MV-4-11 (cell line): ENCODE measurements at regions not wholly inside any gene's neighbourhood (a gene's known extent, or its start where the extent isn't known, plus 50 kb on each side); places are given as distances from the start of the nearest gene placed in this dataset.

Experiments
- DNase-seq: peaks from one replicate; lab custom pipeline; 2025; lab: John Stamatoyannopoulos, UW

- no peak for DNase-seq
Observed at GRCh38 chr9:113741886-113742854, 133.9 kb upstream of the ZNF618 start.

GRCh38 chr9:113742878-113743277 lies 133.2 kb upstream of the ZNF618 start:
- DNase-seq: no peak

- no peak for DNase-seq
Observed at GRCh38 chr9:113746486-113746885, 129.6 kb upstream of the ZNF618 start.

- DNase-seq: no peak
Observed at GRCh38 chr9:113748135-113748534, 128.0 kb upstream of the ZNF618 start.

GRCh38 chr9:113753398-113754119 lies 122.5 kb upstream of the ZNF618 start:
- no peak for DNase-seq

- DNase-seq: no peak
Observed at GRCh38 chr9:113754739-113755138, 121.4 kb upstream of the ZNF618 start.

- no peak for DNase-seq
Observed at GRCh38 chr9:113755433-113755832, 120.7 kb upstream of the ZNF618 start.

GRCh38 chr9:113756476-113757192 lies 119.5 kb upstream of the ZNF618 start:
- peak; percentile 90 for DNase-seq

GRCh38 chr9:113763429-113763828 lies 112.7 kb upstream of the ZNF618 start:
- DNase-seq: no peak

GRCh38 chr9:113764572-113764971 lies 111.5 kb upstream of the ZNF618 start:
- no peak for DNase-seq

- DNase-seq: no peak
Observed at GRCh38 chr9:113769412-113769811, 106.7 kb upstream of the ZNF618 start.

GRCh38 chr9:113770396-113770795 lies 105.7 kb upstream of the ZNF618 start:
- DNase-seq: no peak

GRCh38 chr9:113771199-113771598 lies 104.9 kb upstream of the ZNF618 start:
- DNase-seq: no peak

- DNase-seq: no peak
Observed at GRCh38 chr9:113772121-113772810, 103.8 kb upstream of the ZNF618 start.

- DNase-seq: no peak
Observed at GRCh38 chr9:113774963-113775362, 101.1 kb upstream of the ZNF618 start.

GRCh38 chr9:113775749-113776148 lies 100.4 kb upstream of the ZNF618 start:
- DNase-seq: peak; percentile 15

GRCh38 chr9:113776194-113776593 lies 99.9 kb upstream of the ZNF618 start:
- peak; percentile 29 for DNase-seq

GRCh38 chr9:113781381-113781780 lies 94.7 kb upstream of the ZNF618 start:
- DNase-seq: no peak

- no peak for DNase-seq
Observed at GRCh38 chr9:113781896-113782295, 94.2 kb upstream of the ZNF618 start.

- DNase-seq: no peak
Observed at GRCh38 chr9:113783475-113783874, 92.6 kb upstream of the ZNF618 start.

GRCh38 chr9:113785334-113785733 lies 90.8 kb upstream of the ZNF618 start:
- no peak for DNase-seq

- no peak for DNase-seq
Observed at GRCh38 chr9:113786071-113786470, 90.0 kb upstream of the ZNF618 start.
